Uterus (tissue), 3 donors: ENCODE measurements at regions not wholly inside any gene's neighbourhood (a gene's known extent, or its start where the extent isn't known, plus 50 kb on each side); places are given as distances from the start of the nearest gene placed in this dataset.

Experiments used
- DNase-seq, 2 donors: peaks; one replicate each; pipeline ENCODE4 v3.0.0-alpha.2; 2019 to 2020
- H3K27ac ChIP-seq, 2 donors: fragments of 200-600 bp; sonication (generic); 1 replicate in 1 of 2; 2 replicates in 1 of 2; pipeline ENCODE4 v1.5.1; 2016 to 2018
- H3K27me3 ChIP-seq, 2 donors: fragments of 200-600 bp; sonication (generic); one replicate each; pipeline ENCODE4 v1.5.1; 2018 to 2019; ENCODE audit warnings: control low read depth in 1 of 2
- H3K36me3 ChIP-seq, 2 donors: fragments of 200-600 bp; sonication (generic); one replicate each; pipeline ENCODE4 v1.5.1; 2019; ENCODE audit warnings: control low read depth in 1 of 2
- H3K4me1 ChIP-seq, 2 donors: fragments of 200-600 bp; sonication (generic); one replicate each; pipeline ENCODE4 v1.5.1; 2018 to 2019; ENCODE audit warnings: control low read depth in 1 of 2
- H3K4me3 ChIP-seq, 2 donors: fragments of 200-600 bp; sonication (generic); 1 replicate in 1 of 2; 2 replicates in 1 of 2; pipeline ENCODE4 v1.5.1; 2018 to 2019; ENCODE audit warnings: mild to moderate bottlenecking in 1 of 2
- H3K9me3 ChIP-seq, 2 donors: fragments of 200-600 bp; sonication (generic); one replicate each; pipeline ENCODE4 v1.5.1; 2019; ENCODE audit warnings: control low read depth in 1 of 2
- CTCF ChIP-seq, 4 experiments: fragments of 200-600 bp in 2 of 4; fragments of 450-650 bp in 2 of 4; sonication (generic) in 2 of 4; IDR thresholded peaks; one replicate each; pipeline ENCODE4 v1.5.1; 2016 to 2019; ENCODE audit warnings: antibody characterized with exemption in 4 of 4, mild to moderate bottlenecking in 2 of 4, moderate library complexity in 1 of 4
- POLR2A ChIP-seq, 2 donors: fragments of 450-650 bp; IDR thresholded peaks; one replicate each; pipeline ENCODE4 v1.6.1; 2016; ENCODE audit warnings: antibody characterized with exemption in 2 of 2, mild to moderate bottlenecking in 1 of 2, moderate library complexity in 1 of 2
- intact Hi-C: fragments of 100-400 bp; cut with DNase I; formaldehyde crosslinking; loops from one replicate; pipeline ENCODE4 v1.15.1; 2023; ENCODE audit warnings: low total_unique reads
- donor health status: DM: yes; HTN: yes; CAD: no.

DNA sequence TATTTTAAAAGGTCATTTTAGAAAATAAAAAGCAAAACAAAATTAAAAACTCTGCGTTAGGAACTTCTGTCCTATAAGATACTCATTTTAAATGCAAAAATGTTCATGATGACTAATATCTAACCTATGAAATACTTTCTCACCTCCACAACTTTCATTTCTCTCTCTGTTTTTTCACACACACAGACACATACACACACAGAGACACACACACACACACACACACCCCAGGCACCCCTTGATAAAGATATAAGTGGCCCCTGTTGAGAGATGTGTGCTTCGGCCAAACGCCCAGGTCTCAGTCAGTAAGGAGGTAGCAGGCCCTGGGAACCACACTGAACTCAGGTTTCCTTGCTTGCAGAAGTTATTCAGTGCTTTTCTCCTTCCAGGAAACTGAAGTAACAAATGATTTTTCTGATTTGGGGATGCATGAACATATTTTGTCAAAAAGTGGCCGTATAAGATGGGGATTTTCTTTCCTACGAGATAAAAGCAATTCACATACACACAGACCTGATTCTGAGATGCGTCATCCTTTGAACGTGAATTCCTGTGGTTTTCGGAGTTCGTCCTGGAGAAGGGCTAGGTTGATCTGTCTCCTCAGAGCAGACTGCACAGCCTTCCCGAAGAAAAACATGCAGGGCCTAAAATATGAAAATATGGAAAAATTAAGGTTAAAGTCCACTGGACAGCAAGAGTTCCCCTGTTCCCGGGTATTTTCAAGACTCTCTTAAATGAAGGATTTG lies 306.8 kb upstream of the FOXQ1 start:
- intact Hi-C loops, result no loop called here
- H3K9me3 ChIP-seq, result no peaks in the 10 kb centered on the region
- H3K4me3 ChIP-seq, result no peak overlapping the region
- TF ChIP-seq POLR2A (IDR thresholded peaks at IDR 0.05) (no peak), CTCF (IDR thresholded peaks at IDR 0.05) (no peak)
- H3K27ac ChIP-seq, result no peak overlapping the region
- no peaks in the 10 kb centered on the region for H3K27me3 ChIP-seq
- no peaks in the 10 kb centered on the region for H3K36me3 ChIP-seq
- no peak for DNase-seq
- no peaks in the 10 kb centered on the region for H3K4me1 ChIP-seq

DNA sequence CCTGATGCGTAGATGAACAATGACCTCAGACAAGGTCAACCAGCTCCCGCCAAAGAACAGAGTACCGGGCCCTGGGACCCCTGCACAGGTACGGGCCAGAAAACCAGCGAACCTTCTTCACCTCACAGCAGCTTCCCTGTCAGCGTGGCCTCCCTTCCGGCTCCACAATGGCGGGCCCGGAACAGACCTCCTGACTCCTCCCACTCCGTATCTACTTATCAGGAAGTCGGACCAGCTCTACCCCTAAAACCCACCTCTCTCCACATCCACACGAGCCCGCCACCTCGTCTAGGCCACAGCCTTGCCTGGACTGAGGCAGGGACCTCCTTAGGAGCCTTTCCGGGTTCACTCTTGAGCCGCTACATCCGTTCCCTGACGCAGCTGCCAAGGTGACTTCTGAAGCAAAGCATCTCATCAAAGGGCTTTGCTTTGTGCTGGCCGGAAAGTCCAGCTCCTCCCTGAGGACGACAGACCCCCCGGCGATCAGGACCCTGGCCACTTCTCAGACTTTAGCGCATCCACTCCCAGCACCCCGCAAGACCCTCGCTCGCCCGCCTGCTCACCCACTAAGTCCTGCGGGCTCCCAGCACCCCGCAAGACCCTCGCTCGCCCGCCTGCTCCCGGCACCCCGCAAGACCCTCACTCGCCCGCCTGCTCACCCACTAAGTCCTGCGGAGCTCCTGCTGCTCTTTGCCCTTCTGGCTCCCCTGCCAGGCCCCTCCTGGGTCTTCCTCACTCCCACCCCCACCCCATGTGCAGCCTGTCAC lies 308.3 kb upstream of the FOXQ1 start:
- no peak for DNase-seq
- intact Hi-C loops, result no loop called here
- Histone ChIP-seq H3K9me3 (no peaks in the 10 kb centered on the region), H3K4me3 (no peak overlapping the region), H3K27ac (no peak overlapping the region), H3K27me3 (no peaks in the 10 kb centered on the region), H3K36me3 (no peaks in the 10 kb centered on the region), H3K4me1 (no peaks in the 10 kb centered on the region)
- TF ChIP-seq CTCF (IDR thresholded peaks at IDR 0.05) (no peak), POLR2A (IDR thresholded peaks at IDR 0.05) (no peak)

DNA sequence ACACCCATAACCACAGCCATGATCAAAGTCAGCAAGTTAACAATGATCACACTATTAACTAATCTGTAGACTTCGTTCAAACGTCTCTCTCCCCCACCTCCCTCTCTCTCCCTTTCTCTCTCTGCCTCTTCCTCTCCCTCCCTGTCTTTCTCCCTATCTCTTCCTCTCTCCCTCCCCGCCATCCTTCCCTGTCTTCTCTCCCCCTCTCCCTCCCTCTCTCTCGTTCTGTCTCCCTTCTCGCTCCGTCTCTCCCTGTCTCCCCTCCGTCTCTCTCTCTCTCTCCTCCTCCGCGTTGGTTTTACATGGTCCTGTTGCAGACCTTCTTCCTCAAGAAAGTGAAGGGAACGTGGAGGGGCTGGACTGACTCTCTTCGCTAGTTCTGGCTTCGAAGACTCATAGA lies 308.9 kb upstream of the FOXQ1 start:
- no peaks in the 10 kb centered on the region for H3K27me3 ChIP-seq
- intact Hi-C loops, result no loop called here
- no peaks in the 10 kb centered on the region for H3K9me3 ChIP-seq
- H3K36me3 ChIP-seq, result no peaks in the 10 kb centered on the region
- TF ChIP-seq CTCF (IDR thresholded peaks at IDR 0.05), result no peak
- TF ChIP-seq POLR2A (IDR thresholded peaks at IDR 0.05), result no peak
- H3K4me3 ChIP-seq, result no peak overlapping the region
- no peak for DNase-seq
- H3K27ac ChIP-seq, result no peak overlapping the region
- no peaks in the 10 kb centered on the region for H3K4me1 ChIP-seq

GRCh38 chr6:1001655-1002349 lies 308.9 kb upstream of the EXOC2 start:
- Histone ChIP-seq H3K36me3 (no peaks in the 10 kb centered on the region), H3K27me3 (no peaks in the 10 kb centered on the region), H3K9me3 (no peaks in the 10 kb centered on the region), H3K27ac (no peak overlapping the region), H3K4me3 (no peak overlapping the region), H3K4me1 (no peaks in the 10 kb centered on the region)
- TF ChIP-seq POLR2A (IDR thresholded peaks at IDR 0.05) (no peak), CTCF (IDR thresholded peaks at IDR 0.05) (no peak)
- no peak for DNase-seq
- intact Hi-C loops, result no loop called here

DNA sequence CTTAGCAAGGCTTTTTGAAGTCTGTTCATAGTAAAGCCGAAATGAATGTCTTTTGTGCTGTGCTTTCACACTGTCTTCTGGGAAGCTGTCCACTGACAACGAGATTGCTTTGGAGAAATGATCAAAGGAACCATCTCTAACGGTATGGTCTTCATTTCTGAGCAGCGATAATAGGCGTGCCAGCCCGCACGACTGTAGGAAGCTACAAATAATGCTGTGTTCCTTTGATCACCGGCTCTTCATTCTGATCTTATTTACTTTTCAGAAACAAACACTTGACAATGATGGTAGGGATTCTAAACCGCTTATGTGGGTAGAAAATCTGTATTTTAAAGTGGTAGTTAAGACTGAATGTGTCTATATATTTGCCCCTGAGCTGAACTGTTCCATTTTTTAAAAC lies 306.6 kb upstream of the EXOC2 start:
- no peaks in the 10 kb centered on the region for H3K27me3 ChIP-seq
- no peaks in the 10 kb centered on the region for H3K36me3 ChIP-seq
- TF ChIP-seq POLR2A (IDR thresholded peaks at IDR 0.05) (no peak), CTCF (IDR thresholded peaks at IDR 0.05) (no peak)
- H3K4me3 ChIP-seq, result no peak overlapping the region
- intact Hi-C loops, result no loop called here
- no peaks in the 10 kb centered on the region for H3K9me3 ChIP-seq
- no peaks in the 10 kb centered on the region for H3K4me1 ChIP-seq
- no peak for DNase-seq
- H3K27ac ChIP-seq, result no peak overlapping the region
